ENCODE measurements at regions not wholly inside any gene's neighbourhood (a gene's known extent, or its start where the extent isn't known, plus 50 kb on each side); places are given as distances from the start of the nearest gene placed in this dataset.
"Not testable (repeated sequence)": the region's sequence is repeated elsewhere in the genome, so short reads cannot be mapped to it uniquely, and the experiment has no call there.

GRCh38 chrX:113990669-113991068, 593.2 kb upstream of the HTR2C start:
- not testable (repeated sequence) for TF ChIP-seq POLR2A (IDR thresholded peaks at IDR 0.05; ENCODE audit: low read length); GATA1 (IDR thresholded peaks at IDR 0.05; ENCODE audit: low read depth, low read length)

Measured in erythroblast (primary cell).